C4-2B (cell line): ENCODE measurements at regions not wholly inside any gene's neighbourhood (a gene's known extent, or its start where the extent isn't known, plus 50 kb on each side); places are given as distances from the start of the nearest gene placed in this dataset.

ENCODE experiments used
- CTCF ChIP-seq: fragments of 450-650 bp; conservative IDR thresholded peaks from 2 replicates; pipeline ENCODE4 v1.5.1; 2017; ENCODE audit warnings: mild to moderate bottlenecking
- ZFX ChIP-seq: fragments of 450-650 bp; IDR thresholded peaks from 2 replicates; pipeline ENCODE4 v1.6.1; 2017

GRCh38 chr1:81540216-81540615 is 260.5 kb upstream of the ADGRL2 start:
- TF ChIP-seq CTCF (no peak), ZFX (no peak)
